Neural progenitor cell (in vitro differentiated cells): ENCODE measurements at regions not wholly inside any gene's neighbourhood (a gene's known extent, or its start where the extent isn't known, plus 50 kb on each side); places are given as distances from the start of the nearest gene placed in this dataset.
A peak's percentile ranks its signal among the peaks of the same experiment; 100 is the strongest.

Experiments
- DNase-seq: peaks from one replicate; pipeline ENCODE4 v3.0.0-alpha.2; 2016; ENCODE audit warnings: low spot score
- H2AFZ ChIP-seq: fragments of 200-600 bp; sonication (generic); replicated peaks from 2 replicates; pipeline ENCODE4 v1.6.1; 2016; ENCODE audit warnings: antibody characterized with exemption
- H3F3A ChIP-seq: fragments of 200-600 bp; sonication (generic); 2 replicates; pipeline ENCODE4 v1.6.1; 2016; ENCODE audit warnings: antibody characterized with exemption, low read depth
- H3K27ac ChIP-seq: fragments of 200-600 bp; sonication (generic); 2 replicates; pipeline ENCODE4 v1.5.1; 2016; ENCODE audit warnings: mild to moderate bottlenecking
- H3K27me3 ChIP-seq: fragments of 200-600 bp; sonication (generic); 2 replicates; pipeline ENCODE4 v1.6.1; 2016; ENCODE audit warnings: mild to moderate bottlenecking, moderate library complexity
- H3K36me3 ChIP-seq: fragments of 200-600 bp; sonication (generic); 2 replicates; pipeline ENCODE4 v1.5.1; 2016
- H3K4me1 ChIP-seq: fragments of 200-600 bp; sonication (generic); 2 replicates; pipeline ENCODE4 v1.6.1; 2016; ENCODE audit warnings: mixed run types
- H3K4me2 ChIP-seq: fragments of 200-600 bp; sonication (generic); 2 replicates; pipeline ENCODE4 v1.6.1; 2016
- H3K4me3 ChIP-seq: fragments of 200-600 bp; sonication (generic); 2 replicates; pipeline ENCODE4 v1.5.1; 2016
- H3K79me2 ChIP-seq: fragments of 200-600 bp; sonication (generic); 2 replicates; pipeline ENCODE4 v1.6.1; 2016; ENCODE audit warnings: low read depth
- H3K9ac ChIP-seq: fragments of 200-600 bp; sonication (generic); 2 replicates; pipeline ENCODE4 v1.6.1; 2016
- H3K9me3 ChIP-seq: fragments of 200-600 bp; sonication (generic); 2 replicates; pipeline ENCODE4 v1.5.1; 2016; ENCODE audit warnings: low read depth
- H4K20me1 ChIP-seq: fragments of 200-600 bp; sonication (generic); 2 replicates; pipeline ENCODE4 v1.6.1; 2016; ENCODE audit warnings: low read depth
- H3K27ac Mint-ChIP-seq: 3 replicates; pipeline ENCODE4 v1.8.0; 2021; ENCODE audit warnings: mixed read lengths
- H3K27me3 Mint-ChIP-seq: 2 replicates; pipeline ENCODE4 v1.8.0; 2022; ENCODE audit warnings: low read depth, mild to moderate bottlenecking, inconsistent platforms, moderate library complexity, mixed read lengths; ENCODE audit not compliant: insufficient read depth
- H3K36me3 Mint-ChIP-seq: 3 replicates; pipeline ENCODE4 v1.8.0; 2021; ENCODE audit warnings: mixed read lengths
- H3K4me1 Mint-ChIP-seq: 3 replicates; pipeline ENCODE4 v1.8.0; 2021; ENCODE audit warnings: mixed read lengths
- H3K4me3 Mint-ChIP-seq: 3 replicates; pipeline ENCODE4 v1.8.0; 2021; ENCODE audit warnings: mild to moderate bottlenecking, moderate library complexity, mixed read lengths
- H3K9me3 Mint-ChIP-seq: 3 replicates; pipeline ENCODE4 v1.8.0; 2020; ENCODE audit warnings: mixed read lengths
- CTCF ChIP-seq: fragments of 200-600 bp; sonication (generic); IDR thresholded peaks from 2 replicates; pipeline ENCODE4 v1.5.1; 2017; ENCODE audit warnings: antibody characterized with exemption, mild to moderate bottlenecking
- EZH2 ChIP-seq: fragments of 200-600 bp; sonication (generic); IDR thresholded peaks from 2 replicates; pipeline ENCODE4 v1.6.1; 2017; ENCODE audit warnings: antibody characterized with exemption, mild to moderate bottlenecking, moderate library complexity
- EZH2phosphoT487 ChIP-seq: fragments of 200-600 bp; sonication (generic); IDR thresholded peaks from 2 replicates; pipeline ENCODE4 v1.6.1; 2017; ENCODE audit warnings: antibody characterized with exemption

GRCh38 chr15:69954666-69955065 lies 143.1 kb downstream of the TLE3 start:
- H3K9me3 ChIP-seq, result no peaks in the 10 kb centered on the region
- no peaks in the 10 kb centered on the region for H3K27me3 ChIP-seq
- Mint-ChIP-seq H3K27ac (no peak overlapping the region), H3K9me3 (no peaks in the 10 kb centered on the region), H3K4me3 (no peak overlapping the region), H3K36me3 (no peaks in the 10 kb centered on the region), H3K4me1 (peaks cover 16% of the 10 kb centered on the region), H3K27me3 (no peaks in the 10 kb centered on the region)
- H4K20me1 ChIP-seq, result no peaks in the 10 kb centered on the region
- peak; percentile 69 for DNase-seq
- H3K4me2 ChIP-seq, result peak overlapping the region; percentile 44
- H3K79me2 ChIP-seq, result no peaks in the 10 kb centered on the region
- peaks cover 6% of the 10 kb centered on the region for H3F3A ChIP-seq
- no peak overlapping the region for H3K4me3 ChIP-seq
- no peak overlapping the region for H3K9ac ChIP-seq
- peaks cover 15% of the 10 kb centered on the region for H3K4me1 ChIP-seq
- no peak overlapping the region for H2AFZ ChIP-seq
- no peaks in the 10 kb centered on the region for H3K36me3 ChIP-seq
- H3K27ac ChIP-seq, result no peak overlapping the region
- TF ChIP-seq CTCF (no peak), EZH2phosphoT487 (no peak), EZH2 (no peak)

- Histone ChIP-seq H3K79me2 (no peaks in the 10 kb centered on the region), H3K4me2 (peak overlapping the region; percentile 44), H2AFZ (no peak overlapping the region), H3K9ac (no peak overlapping the region), H3K4me1 (peaks cover 15% of the 10 kb centered on the region), H3K27me3 (no peaks in the 10 kb centered on the region), H3K4me3 (no peak overlapping the region), H3K36me3 (no peaks in the 10 kb centered on the region), H4K20me1 (no peaks in the 10 kb centered on the region), H3K27ac (no peak overlapping the region), H3K9me3 (no peaks in the 10 kb centered on the region), H3F3A (peaks cover 6% of the 10 kb centered on the region)
- Mint-ChIP-seq H3K27me3 (peaks cover 3% of the 10 kb centered on the region), H3K27ac (no peak overlapping the region), H3K4me3 (no peak overlapping the region), H3K36me3 (no peaks in the 10 kb centered on the region), H3K4me1 (peaks cover 16% of the 10 kb centered on the region), H3K9me3 (no peaks in the 10 kb centered on the region)
- no peak for DNase-seq
- no peak for TF ChIP-seq EZH2phosphoT487
- no peak for TF ChIP-seq CTCF
- no peak for TF ChIP-seq EZH2
Measured at GRCh38 chr15:69955240-69955894, 142.3 kb downstream of the TLE3 start.

- Histone ChIP-seq H3K9me3 (no peaks in the 10 kb centered on the region), H3F3A (peaks cover 6% of the 10 kb centered on the region), H3K9ac (no peak overlapping the region), H3K4me2 (no peak overlapping the region), H3K27ac (no peak overlapping the region), H3K4me1 (peaks cover 15% of the 10 kb centered on the region), H3K27me3 (no peaks in the 10 kb centered on the region), H2AFZ (no peak overlapping the region), H3K79me2 (no peaks in the 10 kb centered on the region), H3K36me3 (no peaks in the 10 kb centered on the region), H4K20me1 (no peaks in the 10 kb centered on the region), H3K4me3 (no peak overlapping the region)
- no peak for DNase-seq
- TF ChIP-seq CTCF, result no peak
- Mint-ChIP-seq H3K4me3 (no peak overlapping the region), H3K4me1 (peaks cover 16% of the 10 kb centered on the region), H3K9me3 (no peaks in the 10 kb centered on the region), H3K27ac (no peak overlapping the region), H3K36me3 (no peaks in the 10 kb centered on the region), H3K27me3 (peaks cover 5% of the 10 kb centered on the region)
Measured at GRCh38 chr15:69956417-69956816, 141.3 kb downstream of the TLE3 start.
